HG03439 (cell line): ENCODE measurements at regions not wholly inside any gene's neighbourhood (a gene's known extent, or its start where the extent isn't known, plus 50 kb on each side); places are given as distances from the start of the nearest gene placed in this dataset.
"Not testable (repeated sequence)": the region's sequence is repeated elsewhere in the genome, so short reads cannot be mapped to it uniquely, and the experiment has no call there.

Experiments used
- ATAC-seq: cut with Tn5 transposase; IDR thresholded peaks from one replicate; pipeline ENCODE4 v1.9.1; 2021; ENCODE audit warnings: mild to moderate bottlenecking, moderate library complexity; ENCODE audit not compliant: unreplicated experiment

- no peak for ATAC-seq
Observed at GRCh38 chr11:56883371-56883987, 105.2 kb upstream of the OR5AK2 start.

DNA sequence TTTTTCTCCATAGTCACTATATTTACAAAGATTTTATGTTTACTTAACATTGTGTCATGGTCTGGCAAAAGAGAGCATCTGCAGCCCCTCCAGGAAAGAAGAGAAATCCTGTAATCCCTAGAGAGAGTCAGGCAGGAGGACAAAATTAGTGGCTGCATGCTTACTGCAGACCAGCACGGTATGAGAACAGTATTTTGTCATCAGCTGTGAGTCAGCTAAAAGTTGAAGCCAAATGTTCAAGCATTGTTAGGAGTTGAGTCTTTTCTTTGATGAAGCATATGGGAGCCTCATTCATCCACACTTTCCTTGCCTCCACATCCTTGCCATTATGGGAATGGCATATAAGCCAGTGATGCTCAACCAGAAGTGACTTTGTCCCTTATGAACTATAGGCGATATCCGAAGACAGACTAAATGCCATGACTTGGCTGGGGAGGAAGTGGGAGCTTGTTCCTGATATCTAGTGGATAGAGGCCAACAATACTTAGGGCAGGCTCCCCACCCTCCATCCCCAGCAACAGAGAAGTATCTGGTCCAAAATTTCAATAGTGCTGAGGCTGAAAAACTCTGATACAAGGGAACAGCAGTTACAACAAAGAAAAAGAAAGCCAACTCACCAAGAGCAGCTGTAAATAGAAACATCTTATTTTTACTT, 112.0 kb upstream of the OR5AK2 start:
- ATAC-seq, result no peak

DNA sequence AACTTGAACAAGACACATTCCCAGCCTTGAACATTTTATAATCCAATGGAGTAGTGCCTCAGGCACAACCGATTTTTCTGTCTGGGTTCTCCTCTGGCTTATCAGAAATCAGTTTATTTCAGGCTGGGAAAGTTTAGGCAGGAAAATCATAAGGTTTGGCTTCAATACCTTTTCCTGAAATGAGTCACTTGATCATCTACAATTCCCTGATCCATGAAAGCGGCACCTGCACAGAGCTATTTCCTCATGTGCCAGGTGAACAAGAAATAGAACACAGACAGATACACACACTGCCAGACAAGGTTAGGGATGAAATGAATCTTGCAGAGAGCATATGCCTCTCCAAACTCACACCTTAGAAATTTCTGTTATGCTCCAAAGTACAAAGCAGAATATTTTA, 106.7 kb upstream of the OR9G4 start:
- no peak for ATAC-seq

DNA sequence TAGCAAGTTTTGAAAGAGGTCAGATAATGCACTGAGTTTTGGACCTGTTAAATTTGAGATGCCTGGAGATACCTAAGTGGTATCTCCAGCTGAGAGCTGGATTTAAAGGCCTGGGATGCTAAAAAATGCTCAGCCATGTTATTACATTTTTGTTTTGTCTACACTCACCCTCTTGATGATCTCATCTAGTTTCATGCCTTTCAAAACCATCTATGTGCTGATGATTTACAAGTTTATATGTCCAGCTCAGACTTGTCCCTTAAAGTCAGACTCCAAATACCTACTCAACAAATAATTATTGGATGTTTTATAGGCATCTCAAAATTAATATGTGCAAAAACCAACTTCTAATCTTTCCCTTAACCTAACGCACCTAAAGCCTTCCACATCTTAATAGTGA, 103.6 kb upstream of the OR9G4 start:
- no peak for ATAC-seq

DNA sequence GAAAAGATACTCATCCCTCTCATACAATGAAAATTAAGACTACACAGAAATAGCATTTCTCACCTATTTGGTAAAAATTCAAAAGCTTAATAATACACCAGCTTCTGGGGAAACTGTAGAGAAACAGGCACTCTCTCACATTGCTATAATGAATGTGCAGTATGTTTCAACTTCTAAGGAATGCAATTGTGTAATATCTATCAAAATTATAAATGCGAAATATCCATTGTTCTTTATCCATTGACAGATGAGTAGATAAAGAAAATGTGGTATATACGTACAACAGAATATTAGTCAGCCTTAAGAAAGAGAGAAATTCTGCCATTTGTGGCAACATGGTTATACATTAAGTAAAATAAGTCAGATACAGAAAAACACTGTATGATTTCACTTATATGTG, 101.4 kb upstream of the OR9G4 start:
- no peak for ATAC-seq

DNA sequence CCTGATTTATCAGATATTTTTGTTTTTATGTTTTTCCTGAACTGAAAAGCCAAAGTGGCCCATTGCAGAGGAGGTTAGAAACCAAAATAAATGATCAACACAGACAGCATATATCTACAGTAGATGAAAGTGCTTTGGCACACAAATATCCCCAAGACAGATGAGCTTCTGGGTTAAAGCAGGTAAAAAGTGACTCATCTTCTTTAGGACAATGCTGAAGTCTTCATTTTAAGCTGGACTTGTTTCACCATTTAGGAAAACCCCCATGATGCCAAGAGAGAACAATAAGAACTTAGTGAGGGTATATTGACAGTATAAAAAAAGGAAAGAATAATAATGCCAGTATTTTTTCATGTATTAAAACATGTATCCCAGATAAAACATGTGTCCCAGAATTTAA, 100.8 kb upstream of the OR9G4 start:
- ATAC-seq, result no peak

GRCh38 chr11:56848141-56848809, 99.8 kb upstream of the OR9G4 start:
- ATAC-seq, result no peak

DNA sequence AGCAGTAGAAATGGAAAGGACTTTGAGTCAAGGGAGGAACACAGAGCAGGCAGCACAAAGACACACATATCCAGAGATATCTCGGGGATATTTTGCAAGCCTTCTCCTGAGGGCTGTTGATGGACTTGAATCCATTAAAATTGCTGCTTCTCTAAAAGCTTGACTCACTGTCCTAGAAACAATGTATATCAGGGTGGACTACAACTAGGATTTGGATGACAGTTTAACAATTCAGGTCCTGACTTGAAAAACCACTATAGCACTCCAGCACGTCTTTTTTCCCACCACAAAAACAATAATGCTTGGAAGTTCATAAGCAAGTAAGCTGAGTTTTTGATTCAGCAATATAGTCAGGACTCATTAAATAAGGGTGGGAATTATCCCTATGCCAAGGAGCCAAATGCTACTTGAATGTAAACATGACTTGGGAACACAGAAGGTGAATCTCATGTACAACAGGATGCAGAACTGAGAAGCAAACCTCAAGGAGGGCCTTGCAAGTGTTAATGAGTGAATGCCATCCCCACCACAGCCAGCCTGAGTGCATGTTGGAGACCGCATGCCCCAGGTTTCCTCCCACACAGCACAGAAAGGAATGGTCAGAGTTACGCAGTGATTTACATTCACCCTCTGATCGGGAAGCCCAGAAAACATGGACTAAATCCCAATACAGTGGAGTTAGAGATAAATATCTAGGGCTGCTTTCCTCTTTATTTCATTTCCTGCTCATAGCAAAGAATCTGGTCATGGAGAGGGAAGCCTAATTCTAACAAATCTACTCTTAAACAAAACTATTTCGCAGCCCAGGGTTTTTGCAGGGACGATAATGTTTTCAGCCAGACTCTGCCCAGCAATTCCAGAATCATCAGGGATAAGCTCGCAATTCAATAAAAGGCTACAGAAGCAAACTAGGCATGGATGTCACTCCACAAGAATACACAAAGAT, 98.4 kb upstream of the OR9G4 start:
- ATAC-seq, result no peak

- ATAC-seq, result no peak
Observed at GRCh38 chr11:56845121-56845732, 96.7 kb upstream of the OR9G4 start.

GRCh38 chr11:56843816-56844215, 95.3 kb upstream of the OR9G4 start:
- ATAC-seq, result no peak

- no peak for ATAC-seq
Observed at GRCh38 chr11:56842814-56843794, 94.6 kb upstream of the OR9G4 start.

DNA sequence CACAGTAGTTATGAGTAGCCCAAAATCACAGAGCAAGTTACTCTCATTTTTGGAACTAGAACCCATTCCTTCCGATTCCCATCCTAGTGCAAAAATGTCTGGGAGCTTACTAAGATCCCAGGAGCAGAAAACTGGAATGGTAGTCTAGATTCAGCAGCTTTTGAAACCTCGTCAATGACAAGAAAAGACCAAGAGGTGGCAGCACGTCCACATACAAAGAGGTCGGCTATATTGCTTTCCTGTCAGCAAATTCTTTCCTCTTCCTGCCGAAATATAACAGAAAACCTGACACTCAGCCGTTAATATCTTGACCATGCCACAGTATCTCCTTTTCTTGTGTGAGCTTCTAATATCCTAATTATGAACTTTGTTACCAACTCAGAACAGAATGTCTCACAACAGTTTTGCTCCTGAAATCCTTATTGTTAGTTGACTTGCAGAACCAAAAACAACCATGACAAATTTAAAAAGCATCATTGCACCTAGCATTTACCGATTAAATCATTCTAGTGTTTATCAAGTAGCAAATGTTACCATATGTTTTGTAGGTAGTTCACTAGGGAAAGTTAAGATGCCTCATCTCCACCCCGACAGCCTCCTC, 92.8 kb upstream of the OR9G4 start:
- peak; percentile 49 for ATAC-seq

DNA sequence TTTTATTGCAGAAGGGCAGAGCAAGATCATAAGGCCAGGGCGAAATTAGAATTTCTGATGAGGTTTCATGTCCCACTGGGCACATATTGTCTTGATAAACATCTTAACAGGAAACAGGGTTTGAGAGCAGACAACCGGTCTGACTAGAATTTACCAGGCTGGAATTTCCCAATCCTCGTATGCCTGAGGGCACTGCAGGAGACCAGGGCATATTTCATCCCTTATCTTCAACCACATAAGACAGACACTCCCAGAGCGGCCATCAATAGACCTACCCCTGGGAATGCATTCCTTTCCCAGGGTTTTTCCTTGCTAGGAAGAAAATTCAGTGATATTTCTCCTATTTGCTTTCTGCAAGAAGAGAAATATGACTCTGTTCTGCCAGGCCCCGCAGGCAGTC, 78.9 kb upstream of the OR9G4 start:
- not testable (repeated sequence) for ATAC-seq

GRCh38 chr11:56819916-56820315, 71.4 kb upstream of the OR9G4 start:
- ATAC-seq, result no peak

GRCh38 chr11:56817661-56818060, 69.2 kb upstream of the OR9G4 start:
- no peak for ATAC-seq

DNA sequence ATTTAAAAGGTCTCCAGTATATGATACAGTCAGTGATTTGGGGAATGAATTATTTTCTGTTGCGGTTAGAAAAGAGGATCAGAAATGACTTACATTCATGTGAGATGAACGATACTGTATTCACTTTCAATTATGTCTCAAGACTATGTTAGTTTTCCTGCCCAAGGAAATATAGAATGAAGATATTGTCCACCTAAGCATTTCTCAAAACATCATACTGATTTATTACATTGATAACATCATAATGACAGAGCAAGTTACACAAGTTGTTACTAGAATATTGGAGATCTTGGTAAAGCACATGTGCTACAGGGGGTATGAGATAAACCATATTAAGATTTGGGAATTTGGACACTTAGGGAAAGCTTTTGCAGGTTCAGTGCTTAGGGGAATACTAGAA, 67.8 kb upstream of the OR9G4 start:
- no peak for ATAC-seq

- no peak for ATAC-seq
Observed at GRCh38 chr11:56808326-56808725, 59.8 kb upstream of the OR9G4 start.

- ATAC-seq, result no peak
Observed at GRCh38 chr11:56799691-56800210, 51.3 kb upstream of the OR9G4 start.
